Left lung (tissue), 4 donors: ENCODE measurements at regions not wholly inside any gene's neighbourhood (a gene's known extent, or its start where the extent isn't known, plus 50 kb on each side); places are given as distances from the start of the nearest gene placed in this dataset.
A peak's percentile ranks its signal among the peaks of the same experiment; 100 is the strongest.

ENCODE experiments used
- ATAC-seq: fragments of 200-7000 bp; cut with Tn5 transposase; one replicate; pipeline ENCODE4 v1.9.1; 2020; ENCODE audit warnings: moderate library complexity
- DNase-seq, 4 donors: peaks; one replicate each; pipeline ENCODE4 v3.0.0-alpha.2; 2013 to 2020
- H3K27ac ChIP-seq, 2 donors: fragments of 200-600 bp; sonication (generic) in 1 of 2; one replicate each; pipeline versions ENCODE4 v1.5.0 to v1.8.0; 2020 to 2021
- H3K27me3 ChIP-seq, 2 donors: fragments of 200-600 bp; sonication (generic) in 1 of 2; one replicate each; pipeline versions ENCODE4 v1.5.0 to v1.8.0; 2020 to 2021
- H3K36me3 ChIP-seq, 2 donors: fragments of 200-600 bp; sonication (generic) in 1 of 2; one replicate each; pipeline versions ENCODE4 v1.5.0 to v1.8.0; 2020 to 2021
- H3K4me1 ChIP-seq, 2 donors: fragments of 200-600 bp; one replicate each; pipeline ENCODE4 v1.8.0; 2021
- H3K4me3 ChIP-seq, 2 donors: fragments of 200-600 bp; sonication (generic) in 1 of 2; one replicate each; pipeline versions ENCODE4 v1.5.0 to v1.8.0; 2020 to 2021; ENCODE audit warnings: mild to moderate bottlenecking in 1 of 2
- H3K9me3 ChIP-seq, 2 donors: fragments of 200-600 bp; sonication (generic) in 1 of 2; one replicate each; pipeline versions ENCODE4 v1.5.0 to v1.8.0; 2020 to 2021
- CTCF ChIP-seq, 2 donors: fragments of 200-600 bp; sonication (generic) in 1 of 2; IDR thresholded peaks; one replicate each; pipeline versions ENCODE4 v1.5.0 to v1.8.0; 2021; ENCODE audit warnings: antibody characterized with exemption in 2 of 2
- intact Hi-C, 2 donors: fragments of 100-400 bp; cut with DNase I; formaldehyde crosslinking; loops; one replicate each; pipeline versions ENCODE4 v1.11.2 to v1.14.2; 2022
- donor health status: DM: no; HTN: yes; CAD: no.
- donor health status: DM: no; HTN: no; CAD: no.

- no peak for TF ChIP-seq CTCF (IDR thresholded peaks at IDR 0.05)
- no peak overlapping the region for H3K27ac ChIP-seq
- no peaks in the 10 kb centered on the region for H3K4me1 ChIP-seq
- H3K9me3 ChIP-seq = peaks cover 0 to 6% of the 10 kb centered on the region in 2 donors
- ATAC-seq (no peak), DNase-seq (no peak)
- no peaks in the 10 kb centered on the region for H3K36me3 ChIP-seq
- intact Hi-C loops = no loop called here
- no peaks in the 10 kb centered on the region for H3K27me3 ChIP-seq
- no peak overlapping the region for H3K4me3 ChIP-seq
Observed at GRCh38 chr3:106552351-106553043, 683.7 kb upstream of the CBLB start.

GRCh38 chr3:106560451-106560966, 691.7 kb upstream of the CBLB start:
- ATAC-seq = peak; percentile 32

GRCh38 chr3:106566277-106566676, 697.5 kb upstream of the CBLB start:
- ATAC-seq (peak; percentile 54), DNase-seq (no peak)
- H3K27me3 ChIP-seq = no peaks in the 10 kb centered on the region
- H3K9me3 ChIP-seq = no peaks in the 10 kb centered on the region
- H3K4me3 ChIP-seq = no peak overlapping the region
- intact Hi-C loops = no loop called here
- no peak for TF ChIP-seq CTCF (IDR thresholded peaks at IDR 0.05)
- no peaks in the 10 kb centered on the region for H3K4me1 ChIP-seq
- no peak overlapping the region for H3K27ac ChIP-seq
- no peaks in the 10 kb centered on the region for H3K36me3 ChIP-seq

More at GRCh38 chr3:106560451-106560966, 691.7 kb upstream of the CBLB start:
- no peaks in the 10 kb centered on the region for H3K9me3 ChIP-seq
- no peak for TF ChIP-seq CTCF (IDR thresholded peaks at IDR 0.05)
- intact Hi-C loops = no loop called here
- no peaks in the 10 kb centered on the region for H3K27me3 ChIP-seq
- no peak overlapping the region for H3K27ac ChIP-seq
- DNase-seq = no peak
- H3K36me3 ChIP-seq = no peaks in the 10 kb centered on the region
- H3K4me3 ChIP-seq = no peak overlapping the region
- no peaks in the 10 kb centered on the region for H3K4me1 ChIP-seq

GRCh38 chr3:106570426-106570825, 701.6 kb upstream of the CBLB start:
- H3K27me3 ChIP-seq = no peaks in the 10 kb centered on the region
- intact Hi-C loops = no loop called here
- no peak for TF ChIP-seq CTCF (IDR thresholded peaks at IDR 0.05)
- no peak overlapping the region for H3K27ac ChIP-seq
- H3K9me3 ChIP-seq = no peaks in the 10 kb centered on the region
- H3K4me3 ChIP-seq = no peak overlapping the region
- no peak for DNase-seq
- no peaks in the 10 kb centered on the region for H3K4me1 ChIP-seq
- ATAC-seq = no peak
- no peaks in the 10 kb centered on the region for H3K36me3 ChIP-seq

- Histone ChIP-seq H3K27ac (no peak overlapping the region), H3K27me3 (no peaks in the 10 kb centered on the region), H3K4me3 (no peak overlapping the region), H3K36me3 (no peaks in the 10 kb centered on the region), H3K9me3 (no peaks in the 10 kb centered on the region), H3K4me1 (no peaks in the 10 kb centered on the region)
- ATAC-seq (no peak), DNase-seq (no peak)
- no peak for TF ChIP-seq CTCF (IDR thresholded peaks at IDR 0.05)
- intact Hi-C loops = no loop called here
Observed at GRCh38 chr3:106573605-106574004, 704.8 kb upstream of the CBLB start.
